HCT116 (cell line): ENCODE measurements at regions not wholly inside any gene's neighbourhood (a gene's known extent, or its start where the extent isn't known, plus 50 kb on each side); places are given as distances from the start of the nearest gene placed in this dataset.

Source experiments
- ATAC-seq: fragments of 200-7000 bp; cut with Tn5 transposase; 2 replicates; pipeline ENCODE4 v1.9.1; 2020; ENCODE audit warnings: mild to moderate bottlenecking, moderate library complexity
- BruUV-seq: library from RNA; stranded (reverse); fragments of 400-500 nt; replicated peaks from 2 replicates; lab custom pipeline; 2021; lab: Mats Ljungman, UMichigan
- CTCF ChIA-PET: fragments of 300-600 bp; sonication (Branson Sonifier 250); formaldehyde crosslinking; loops from one replicate; lab custom pipeline; 2021; ENCODE audit warnings: antibody characterized with exemption; lab: Charles Lee
- POLR2A ChIA-PET: fragments of 300-600, 350-600 bp; sonication (Branson Sonifier 250); formaldehyde crosslinking; loops from one replicate; lab custom pipeline; 2021; ENCODE audit warnings: antibody characterized with exemption; lab: Charles Lee
- RAD21 ChIA-PET, 2 experiments: fragments of 300-600 bp; sonication (Branson Sonifier 250); formaldehyde crosslinking; loops; one replicate each; lab custom pipeline; 2023; ENCODE audit warnings: low total read pairs in 2 of 2; ENCODE audit not compliant: uncharacterized antibody in 2 of 2, unreplicated experiment in 2 of 2, low non-redundant PET in 1 of 2; lab: Charles Lee
- DNase-seq: peaks from one replicate; pipeline ENCODE4 v3.0.0-alpha.2; 2010; ENCODE audit warnings: low read depth, low spot score
- H2AFZ ChIP-seq: fragments of 200-600 bp; shearing (Covaris generic), sonication (generic); 2 replicates; pipeline ENCODE4 v1.6.1; 2017; ENCODE audit warnings: low read depth, mixed run types, mixed read lengths, antibody characterized with exemption, low read length; ENCODE audit not compliant: poor library complexity, severe bottlenecking
- H3K27ac ChIP-seq: 2 replicates; pipeline ENCODE4 v1.5.1; 2012; ENCODE audit warnings: low read depth, low read length
- H3K27me3 ChIP-seq: fragments of 200-600 bp; sonication (generic); 2 replicates; pipeline ENCODE4 v1.6.1; 2016; ENCODE audit warnings: mixed run types, low read length, mixed read lengths; ENCODE audit not compliant: insufficient read depth
- H3K36me3 ChIP-seq, 2 experiments: fragments of 200-500 bp in 1 of 2; fragments of 200-600 bp in 1 of 2; sonication (Bioruptor generic) in 1 of 2; sonication (generic) in 1 of 2; 2 replicates each; pipeline versions ENCODE4 v1.5.1 to v1.6.1; 2014 to 2016; ENCODE audit warnings: low read length in 2 of 2, inconsistent platforms in 1 of 2, mixed read lengths in 1 of 2, mixed run types in 1 of 2; ENCODE audit not compliant: insufficient read depth in 2 of 2, control insufficient read depth in 1 of 2
- H3K4me1 ChIP-seq, 2 experiments: fragments of 200-600 bp in 1 of 2; sonication (generic) in 1 of 2; 2 replicates each; pipeline versions ENCODE4 v1.5.1 to v1.6.1; 2012 to 2017; ENCODE audit warnings: low read length in 2 of 2, inconsistent platforms in 1 of 2, mild to moderate bottlenecking in 1 of 2, mixed read lengths in 1 of 2, mixed run types in 1 of 2, moderate library complexity in 1 of 2; ENCODE audit not compliant: insufficient read depth in 2 of 2, control insufficient read depth in 1 of 2
- H3K4me2 ChIP-seq: fragments of 200-600 bp; sonication (generic); 2 replicates; pipeline ENCODE4 v1.6.1; 2017; ENCODE audit warnings: mixed run types, low read length, mixed read lengths
- H3K4me3 ChIP-seq, 2 experiments: fragments of 200-600 bp in 1 of 2; sonication (generic) in 1 of 2; replicated peaks in 1 of 2; 2 replicates each; pipeline ENCODE4 v1.5.1; 2011 to 2016; ENCODE audit warnings: low read length in 2 of 2, control low read depth in 1 of 2, low read depth in 1 of 2, mild to moderate bottlenecking in 1 of 2, mixed read lengths in 1 of 2, mixed run types in 1 of 2
- H3K79me2 ChIP-seq: fragments of 200-600 bp; sonication (generic); 2 replicates; pipeline ENCODE4 v1.6.1; 2017; ENCODE audit warnings: mild to moderate bottlenecking, mixed run types, low read length, moderate library complexity, mixed read lengths; ENCODE audit not compliant: insufficient read depth
- H3K9ac ChIP-seq: fragments of 200-600 bp; sonication (generic); 2 replicates; pipeline ENCODE4 v1.6.1; 2016; ENCODE audit warnings: low read length, mixed read lengths
- H3K9me2 ChIP-seq: fragments of 200-600 bp; sonication (generic), shearing (Covaris generic); 2 replicates; pipeline ENCODE4 v1.6.1; 2017; ENCODE audit warnings: mixed run types, mild to moderate bottlenecking, moderate library complexity; ENCODE audit not compliant: insufficient read depth
- H3K9me3 ChIP-seq, 2 experiments: fragments of 200-500 bp in 1 of 2; fragments of 200-600 bp in 1 of 2; sonication (Bioruptor generic) in 1 of 2; sonication (generic) in 1 of 2; 2 replicates each; pipeline ENCODE4 v1.6.1; 2014 to 2017; ENCODE audit warnings: low read length in 2 of 2, mixed read lengths in 2 of 2, inconsistent platforms in 1 of 2, low read depth in 1 of 2, mild to moderate bottlenecking in 1 of 2, mixed run types in 1 of 2, moderate library complexity in 1 of 2; ENCODE audit not compliant: control insufficient read depth in 1 of 2, insufficient read depth in 1 of 2
- H4K20me1 ChIP-seq: fragments of 200-600 bp; sonication (generic), shearing (Covaris generic); 2 replicates; pipeline ENCODE4 v1.6.1; 2017; ENCODE audit warnings: mixed run types, mild to moderate bottlenecking, moderate library complexity; ENCODE audit not compliant: insufficient read depth
- CBX3 ChIP-seq: IDR thresholded peaks from 2 replicates; pipeline ENCODE4 v1.6.1; 2012; ENCODE audit warnings: low read depth
- CEBPB ChIP-seq: IDR thresholded peaks from 2 replicates; pipeline ENCODE4 v1.6.1; 2012; ENCODE audit warnings: low read depth
- ELF1 ChIP-seq: IDR thresholded peaks from 2 replicates; pipeline ENCODE4 v1.6.1; 2012; ENCODE audit warnings: low read depth, borderline replicate concordance
- EZH2phosphoT487 ChIP-seq: fragments of 200-600 bp; IDR thresholded peaks from 2 replicates; pipeline ENCODE4 v1.6.1; 2018; ENCODE audit warnings: antibody characterized with exemption, borderline replicate concordance
- FOSL1 ChIP-seq: IDR thresholded peaks from 2 replicates; pipeline ENCODE4 v1.6.1; 2012; ENCODE audit warnings: low read depth
- JUND ChIP-seq: IDR thresholded peaks from 2 replicates; pipeline ENCODE4 v1.6.1; 2012
- POLR2A ChIP-seq: IDR thresholded peaks from 2 replicates; pipeline ENCODE4 v1.7.0; 2011; ENCODE audit warnings: borderline replicate concordance; ENCODE audit not compliant: insufficient read depth, insufficient read length; ENCODE audit errors: extremely low read depth
- POLR2AphosphoS5 ChIP-seq: IDR thresholded peaks from 2 replicates; pipeline ENCODE4 v1.6.1; 2011; ENCODE audit warnings: mild to moderate bottlenecking, low read depth, low read length, moderate library complexity
- RAD21 ChIP-seq: IDR thresholded peaks from 2 replicates; pipeline ENCODE4 v1.6.1; 2012; ENCODE audit warnings: low read depth, mild to moderate bottlenecking
- SRF ChIP-seq: IDR thresholded peaks from 2 replicates; pipeline ENCODE4 v1.6.1; 2012; ENCODE audit warnings: low read depth
- YY1 ChIP-seq: IDR thresholded peaks from 2 replicates; pipeline ENCODE4 v1.6.1; 2011; ENCODE audit warnings: low read length, low read depth, moderate library complexity, mild to moderate bottlenecking; ENCODE audit not compliant: insufficient replicate concordance; ENCODE audit errors: extremely low read depth
- ZNF274 ChIP-seq: fragments of 200-500 bp; sonication (Bioruptor generic); IDR thresholded peaks from 2 replicates; pipeline ENCODE4 v1.6.1; 2014; ENCODE audit warnings: mild to moderate bottlenecking, low read depth, low read length, inconsistent platforms
- intact Hi-C: fragments of 100-400 bp; cut with micrococcal nuclease; formaldehyde crosslinking; loops from 2 replicates; pipeline ENCODE4 v1.10.0; 2022
- TF ChIP-seq, protein P1 (sequence below), 3 experiments: fragments of 200-600 bp in 1 of 3; sonication (generic) in 1 of 3; IDR thresholded peaks in 2 of 3; conservative IDR thresholded peaks in 1 of 3; 2 replicates each; pipeline ENCODE4 v1.5.1; 2012 to 2017; ENCODE audit warnings: low read depth in 2 of 3, low read length in 2 of 3, antibody characterized with exemption in 1 of 3, borderline replicate concordance in 1 of 3, control low read depth in 1 of 3, mild to moderate bottlenecking in 1 of 3, mixed read lengths in 1 of 3, mixed run types in 1 of 3, moderate library complexity in 1 of 3; ENCODE audit not compliant: insufficient read depth in 1 of 3
- TF ChIP-seq, protein P2 (sequence below): IDR thresholded peaks from 2 replicates; pipeline ENCODE4 v1.6.1; 2012
- TF ChIP-seq, protein P3 (sequence below): IDR thresholded peaks from 2 replicates; pipeline ENCODE4 v1.6.1; 2012; ENCODE audit warnings: low read depth

GRCh38 chr4:85128246-85129204 lies 162.0 kb upstream of the WDFY3 start:
- Histone ChIP-seq H3K9ac (no peak overlapping the region), H3K79me2 (no peaks in the 10 kb centered on the region)
- POLR2A ChIA-PET = no interaction called here
- TF ChIP-seq YY1 (no peak), CEBPB (no peak), ZNF274 (no peak), SRF (no peak), JUND (no peak), POLR2A (no peak), CBX3 (no peak), ELF1 (no peak), EZH2phosphoT487 (no peak), RAD21 (no peak), POLR2AphosphoS5 (no peak), FOSL1 (no peak)
- TF ChIP-seq, protein P1, sequence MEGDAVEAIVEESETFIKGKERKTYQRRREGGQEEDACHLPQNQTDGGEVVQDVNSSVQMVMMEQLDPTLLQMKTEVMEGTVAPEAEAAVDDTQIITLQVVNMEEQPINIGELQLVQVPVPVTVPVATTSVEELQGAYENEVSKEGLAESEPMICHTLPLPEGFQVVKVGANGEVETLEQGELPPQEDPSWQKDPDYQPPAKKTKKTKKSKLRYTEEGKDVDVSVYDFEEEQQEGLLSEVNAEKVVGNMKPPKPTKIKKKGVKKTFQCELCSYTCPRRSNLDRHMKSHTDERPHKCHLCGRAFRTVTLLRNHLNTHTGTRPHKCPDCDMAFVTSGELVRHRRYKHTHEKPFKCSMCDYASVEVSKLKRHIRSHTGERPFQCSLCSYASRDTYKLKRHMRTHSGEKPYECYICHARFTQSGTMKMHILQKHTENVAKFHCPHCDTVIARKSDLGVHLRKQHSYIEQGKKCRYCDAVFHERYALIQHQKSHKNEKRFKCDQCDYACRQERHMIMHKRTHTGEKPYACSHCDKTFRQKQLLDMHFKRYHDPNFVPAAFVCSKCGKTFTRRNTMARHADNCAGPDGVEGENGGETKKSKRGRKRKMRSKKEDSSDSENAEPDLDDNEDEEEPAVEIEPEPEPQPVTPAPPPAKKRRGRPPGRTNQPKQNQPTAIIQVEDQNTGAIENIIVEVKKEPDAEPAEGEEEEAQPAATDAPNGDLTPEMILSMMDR (IDR thresholded peaks at IDR 0.05 in 2 of 3, conservative IDR thresholded peaks at IDR 0.05 in 1 of 3; ENCODE audit: borderline replicate concordance in 1 of 3, insufficient read depth in 1 of 3, low read depth in 2 of 3, low read length in 2 of 3) = no peak
- TF ChIP-seq, protein P2, sequence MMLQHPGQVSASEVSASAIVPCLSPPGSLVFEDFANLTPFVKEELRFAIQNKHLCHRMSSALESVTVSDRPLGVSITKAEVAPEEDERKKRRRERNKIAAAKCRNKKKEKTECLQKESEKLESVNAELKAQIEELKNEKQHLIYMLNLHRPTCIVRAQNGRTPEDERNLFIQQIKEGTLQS = no peak
- TF ChIP-seq, protein P3, sequence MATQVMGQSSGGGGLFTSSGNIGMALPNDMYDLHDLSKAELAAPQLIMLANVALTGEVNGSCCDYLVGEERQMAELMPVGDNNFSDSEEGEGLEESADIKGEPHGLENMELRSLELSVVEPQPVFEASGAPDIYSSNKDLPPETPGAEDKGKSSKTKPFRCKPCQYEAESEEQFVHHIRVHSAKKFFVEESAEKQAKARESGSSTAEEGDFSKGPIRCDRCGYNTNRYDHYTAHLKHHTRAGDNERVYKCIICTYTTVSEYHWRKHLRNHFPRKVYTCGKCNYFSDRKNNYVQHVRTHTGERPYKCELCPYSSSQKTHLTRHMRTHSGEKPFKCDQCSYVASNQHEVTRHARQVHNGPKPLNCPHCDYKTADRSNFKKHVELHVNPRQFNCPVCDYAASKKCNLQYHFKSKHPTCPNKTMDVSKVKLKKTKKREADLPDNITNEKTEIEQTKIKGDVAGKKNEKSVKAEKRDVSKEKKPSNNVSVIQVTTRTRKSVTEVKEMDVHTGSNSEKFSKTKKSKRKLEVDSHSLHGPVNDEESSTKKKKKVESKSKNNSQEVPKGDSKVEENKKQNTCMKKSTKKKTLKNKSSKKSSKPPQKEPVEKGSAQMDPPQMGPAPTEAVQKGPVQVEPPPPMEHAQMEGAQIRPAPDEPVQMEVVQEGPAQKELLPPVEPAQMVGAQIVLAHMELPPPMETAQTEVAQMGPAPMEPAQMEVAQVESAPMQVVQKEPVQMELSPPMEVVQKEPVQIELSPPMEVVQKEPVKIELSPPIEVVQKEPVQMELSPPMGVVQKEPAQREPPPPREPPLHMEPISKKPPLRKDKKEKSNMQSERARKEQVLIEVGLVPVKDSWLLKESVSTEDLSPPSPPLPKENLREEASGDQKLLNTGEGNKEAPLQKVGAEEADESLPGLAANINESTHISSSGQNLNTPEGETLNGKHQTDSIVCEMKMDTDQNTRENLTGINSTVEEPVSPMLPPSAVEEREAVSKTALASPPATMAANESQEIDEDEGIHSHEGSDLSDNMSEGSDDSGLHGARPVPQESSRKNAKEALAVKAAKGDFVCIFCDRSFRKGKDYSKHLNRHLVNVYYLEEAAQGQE = no peak
- TF ChIP-seq, all 23 proteins: peak for 0
- ChIA-PET CTCF (interaction anchor here (0.9 to 2.4 kb wide), 5 partner anchors 12 to 841 kb away, joined by 3 to 7 read pairs (median 3); no protein-coding TSS in a partner anchor), RAD21 (no interaction called here)
- H3K9me3 ChIP-seq = no peaks in the 10 kb centered on the region
- H2AFZ ChIP-seq = peak overlapping the region; percentile 90
- H4K20me1 ChIP-seq = no peaks in the 10 kb centered on the region
- ATAC-seq (no peak), DNase-seq (no peak)
- no peak overlapping the region for H3K4me3 ChIP-seq
- H3K27ac ChIP-seq = no peak overlapping the region
- H3K9me2 ChIP-seq = no peaks in the 10 kb centered on the region
- no TSS peak for BruUV-seq
- H3K4me2 ChIP-seq = no peak overlapping the region
- intact Hi-C loops = no loop called here
- H3K27me3 ChIP-seq = no peaks in the 10 kb centered on the region
- peaks cover 0 to 7% of the 10 kb centered on the region in 2 experiments; a peak in 3 of 4 replicates for H3K4me1 ChIP-seq
- no peaks in the 10 kb centered on the region for H3K36me3 ChIP-seq
